GM23338 (cell line): ENCODE measurements at regions not wholly inside any gene's neighbourhood (a gene's known extent, or its start where the extent isn't known, plus 50 kb on each side); places are given as distances from the start of the nearest gene placed in this dataset.

Experiments used
- ATAC-seq: fragments of 200-7000 bp; cut with Tn5 transposase; 3 replicates; pipeline ENCODE4 v1.9.1; 2020
- DNase-seq: peaks from one replicate; pipeline ENCODE4 v3.0.0-alpha.2; 2015; ENCODE audit warnings: low spot score
- H2AFZ ChIP-seq: fragments of 200-600 bp; sonication (generic); 2 replicates; pipeline ENCODE4 v1.8.0; 2016; ENCODE audit warnings: antibody characterized with exemption, mild to moderate bottlenecking, moderate library complexity
- H3F3A ChIP-seq: fragments of 200-600 bp; sonication (generic); replicated peaks from 2 replicates; pipeline ENCODE4 v1.8.0; 2017; ENCODE audit warnings: antibody characterized with exemption, mixed run types, low read depth
- H3K27ac ChIP-seq: fragments of 200-600 bp; sonication (generic); 2 replicates; pipeline ENCODE4 v1.6.1; 2016; ENCODE audit warnings: low read depth
- H3K27me3 ChIP-seq: fragments of 200-600 bp; sonication (generic); 2 replicates; pipeline ENCODE4 v1.8.0; 2016; ENCODE audit warnings: mild to moderate bottlenecking, mixed run types, moderate library complexity; ENCODE audit not compliant: insufficient read depth
- H3K36me3 ChIP-seq: fragments of 200-600 bp; sonication (generic); 2 replicates; pipeline ENCODE4 v1.8.0; 2016; ENCODE audit warnings: mild to moderate bottlenecking; ENCODE audit not compliant: insufficient read depth
- H3K4me1 ChIP-seq: fragments of 200-600 bp; sonication (generic); 2 replicates; pipeline ENCODE4 v1.8.0; 2016; ENCODE audit warnings: mild to moderate bottlenecking, moderate library complexity; ENCODE audit not compliant: insufficient read depth
- H3K4me2 ChIP-seq: fragments of 200-600 bp; sonication (generic); 2 replicates; pipeline ENCODE4 v1.7.1; 2017; ENCODE audit warnings: mixed run types
- H3K4me3 ChIP-seq: fragments of 200-600 bp; sonication (generic); 2 replicates; pipeline ENCODE4 v1.6.1; 2016; ENCODE audit warnings: mixed run types
- H3K79me2 ChIP-seq: fragments of 200-600 bp; sonication (generic); replicated peaks from 2 replicates; pipeline ENCODE4 v1.8.0; 2017; ENCODE audit warnings: mild to moderate bottlenecking; ENCODE audit not compliant: insufficient read depth
- H3K9me2 ChIP-seq: fragments of 200-600 bp; sonication (generic); 2 replicates; pipeline ENCODE4 v1.8.0; 2017; ENCODE audit not compliant: insufficient read depth
- H4K20me1 ChIP-seq: fragments of 200-600 bp; sonication (generic); replicated peaks from 2 replicates; pipeline ENCODE4 v1.8.0; 2017; ENCODE audit warnings: mild to moderate bottlenecking; ENCODE audit not compliant: insufficient read depth
- H3K27ac Mint-ChIP-seq: 2 replicates; pipeline ENCODE4 v1.8.0; 2020; ENCODE audit warnings: inconsistent platforms, mild to moderate bottlenecking, moderate library complexity, mixed read lengths
- H3K27me3 Mint-ChIP-seq: 3 replicates; pipeline ENCODE4 v1.8.0; 2022; ENCODE audit warnings: low read depth, mild to moderate bottlenecking, moderate library complexity, mixed read lengths, inconsistent platforms; ENCODE audit not compliant: insufficient read depth, poor library complexity
- H3K36me3 Mint-ChIP-seq: 3 replicates; pipeline ENCODE4 v1.8.0; 2021; ENCODE audit warnings: low read depth, mild to moderate bottlenecking, inconsistent platforms, moderate library complexity, mixed read lengths
- H3K4me1 Mint-ChIP-seq: 3 replicates; pipeline ENCODE4 v1.8.0; 2020; ENCODE audit warnings: mild to moderate bottlenecking, inconsistent platforms, mixed read lengths
- H3K4me3 Mint-ChIP-seq: 3 replicates; pipeline ENCODE4 v1.8.0; 2021; ENCODE audit warnings: moderate library complexity, mild to moderate bottlenecking, inconsistent platforms, mixed read lengths
- H3K9me3 Mint-ChIP-seq: 3 replicates; pipeline ENCODE4 v1.8.0; 2020; ENCODE audit warnings: moderate library complexity, mild to moderate bottlenecking, inconsistent platforms, mixed read lengths
- CREB1 ChIP-seq: fragments of 250-450 bp; sonication (Bioruptor Pico); IDR thresholded peaks from 2 replicates; pipeline ENCODE4 v1.5.0; 2020; ENCODE audit warnings: low read depth, mild to moderate bottlenecking, moderate library complexity
- CTCF ChIP-seq, 2 experiments: fragments of 200-600 bp in 1 of 2; sonication (generic) in 1 of 2; conservative IDR thresholded peaks; 2 replicates each; pipeline versions ENCODE4 v1.5.1 to v1.6.1; 2016 to 2017; ENCODE audit warnings: antibody characterized with exemption in 2 of 2, low read depth in 2 of 2, mild to moderate bottlenecking in 2 of 2, moderate library complexity in 1 of 2
- ETS1 ChIP-seq: IDR thresholded peaks from 2 replicates; pipeline ENCODE4 v1.6.1; 2016; ENCODE audit warnings: antibody characterized with exemption
- EZH2 ChIP-seq: fragments of 200-600 bp; sonication (generic); IDR thresholded peaks from one replicate; pipeline ENCODE4 v1.8.0; 2017; ENCODE audit warnings: antibody characterized with exemption, mild to moderate bottlenecking, low read depth; ENCODE audit not compliant: unreplicated experiment
- EZH2phosphoT487 ChIP-seq: fragments of 200-600 bp; sonication (generic); IDR thresholded peaks from one replicate; pipeline ENCODE4 v1.8.1; 2018; ENCODE audit warnings: antibody characterized with exemption; ENCODE audit not compliant: unreplicated experiment
- JUNB ChIP-seq: IDR thresholded peaks from one replicate; pipeline ENCODE4 v1.6.1; 2016; ENCODE audit warnings: antibody characterized with exemption; ENCODE audit not compliant: unreplicated experiment
- NANOG ChIP-seq: IDR thresholded peaks from 2 replicates; pipeline ENCODE4 v1.6.1; 2016; ENCODE audit warnings: antibody characterized with exemption, borderline replicate concordance
- POLR2AphosphoS5 ChIP-seq: IDR thresholded peaks from 2 replicates; pipeline ENCODE4 v1.6.1; 2016; ENCODE audit warnings: antibody characterized with exemption, low read depth
- ZNF114 ChIP-seq: fragments of 250-450 bp; sonication (Bioruptor Pico); IDR thresholded peaks from 2 replicates; pipeline ENCODE4 v1.5.0; 2020; ENCODE audit warnings: mild to moderate bottlenecking, moderate library complexity
- ZNF331 ChIP-seq: fragments of 250-450 bp; sonication (Bioruptor Pico); IDR thresholded peaks from 2 replicates; pipeline ENCODE4 v1.5.0; 2020; ENCODE audit warnings: low read depth, mild to moderate bottlenecking, moderate library complexity

- Histone ChIP-seq H3K4me2 (no peak overlapping the region), H3F3A (no peaks in the 10 kb centered on the region), H3K36me3 (no peaks in the 10 kb centered on the region), H3K27me3 (no peaks in the 10 kb centered on the region), H3K79me2 (no peaks in the 10 kb centered on the region), H3K27ac (no peak overlapping the region), H3K9me2 (no peaks in the 10 kb centered on the region), H3K4me3 (no peak overlapping the region), H4K20me1 (no peaks in the 10 kb centered on the region), H2AFZ (no peak overlapping the region), H3K4me1 (no peaks in the 10 kb centered on the region)
- DNase-seq (peak; percentile 86), ATAC-seq (peak; percentile 96)
- no peaks in the 10 kb centered on the region; the same call in 2 of the 3 replicates for H3K4me1 Mint-ChIP-seq
- no peaks in the 10 kb centered on the region for H3K27me3 Mint-ChIP-seq
- H3K4me3 Mint-ChIP-seq, result no peak overlapping the region
- no peak for TF ChIP-seq ZNF114 (CRISPR knock-in tag)
- TF ChIP-seq ETS1, result no peak
- peak; percentile 72 to 77 for TF ChIP-seq CTCF (conservative IDR thresholded peaks at IDR 0.05; ENCODE audit: low read depth in 2 of 2)
- TF ChIP-seq EZH2, result no peak
- H3K36me3 Mint-ChIP-seq, result no peaks in the 10 kb centered on the region; the same call in 1 of the 3 replicates
- H3K9me3 Mint-ChIP-seq, result peaks cover 5% of the 10 kb centered on the region; the same call in 2 of the 3 replicates
- H3K27ac Mint-ChIP-seq, result no peak overlapping the region; the same call in 1 of the 2 replicates
Measured at GRCh38 chr20:12207875-12208274, 290.2 kb downstream of the BTBD3 start.

- Histone ChIP-seq H3F3A (no peaks in the 10 kb centered on the region), H3K27ac (no peak overlapping the region), H3K27me3 (no peaks in the 10 kb centered on the region), H3K4me1 (no peaks in the 10 kb centered on the region), H3K4me2 (no peak overlapping the region), H3K9me2 (peaks cover 3% of the 10 kb centered on the region; the same call in 1 of the 2 replicates), H4K20me1 (no peaks in the 10 kb centered on the region), H3K4me3 (no peak overlapping the region), H2AFZ (no peak overlapping the region), H3K79me2 (no peaks in the 10 kb centered on the region), H3K36me3 (no peaks in the 10 kb centered on the region)
- Mint-ChIP-seq H3K4me3 (no peak overlapping the region), H3K36me3 (no peaks in the 10 kb centered on the region; the same call in 1 of the 3 replicates), H3K9me3 (peaks cover 5% of the 10 kb centered on the region; the same call in 2 of the 3 replicates), H3K4me1 (no peaks in the 10 kb centered on the region; the same call in 2 of the 3 replicates), H3K27me3 (no peaks in the 10 kb centered on the region), H3K27ac (no peak overlapping the region)
- ATAC-seq (no peak), DNase-seq (no peak)
- no peak for TF ChIP-seq POLR2AphosphoS5
Measured at GRCh38 chr20:12210591-12210990, 292.9 kb downstream of the BTBD3 start.

- ATAC-seq (no peak), DNase-seq (no peak)
- Histone ChIP-seq H3K4me2 (no peak overlapping the region), H2AFZ (no peak overlapping the region), H3K4me1 (no peaks in the 10 kb centered on the region), H3K27ac (no peak overlapping the region), H3K9me2 (peaks cover 6% of the 10 kb centered on the region; the same call in 1 of the 2 replicates), H3F3A (no peaks in the 10 kb centered on the region), H3K4me3 (no peak overlapping the region), H3K79me2 (no peaks in the 10 kb centered on the region), H3K27me3 (no peaks in the 10 kb centered on the region), H4K20me1 (no peaks in the 10 kb centered on the region), H3K36me3 (no peaks in the 10 kb centered on the region)
- Mint-ChIP-seq H3K9me3 (peaks cover 11% of the 10 kb centered on the region), H3K36me3 (peaks cover 3% of the 10 kb centered on the region; the same call in 2 of the 3 replicates), H3K4me3 (no peak overlapping the region), H3K27ac (no peak overlapping the region), H3K4me1 (no peaks in the 10 kb centered on the region; the same call in 2 of the 3 replicates), H3K27me3 (no peaks in the 10 kb centered on the region)
- TF ChIP-seq NANOG, result no peak
- no peak for TF ChIP-seq JUNB
- TF ChIP-seq EZH2phosphoT487, result no peak
- TF ChIP-seq ZNF114 (CRISPR knock-in tag), result no peak
- TF ChIP-seq CREB1 (CRISPR knock-in tag), result no peak
- TF ChIP-seq CTCF (conservative IDR thresholded peaks at IDR 0.05; ENCODE audit: low read depth in 2 of 2), result no peak
- no peak for TF ChIP-seq ZNF331 (CRISPR knock-in tag)
- TF ChIP-seq EZH2, result no peak
Measured at GRCh38 chr20:12211361-12211760, 293.7 kb downstream of the BTBD3 start.
